ENCODE measurements at regions not wholly inside any gene's neighbourhood (a gene's known extent, or its start where the extent isn't known, plus 50 kb on each side); places are given as distances from the start of the nearest gene placed in this dataset.

- ChIA-PET CTCF (interaction anchor here (0.9 kb wide), 1 partner anchor 13 kb away, joined by 4 read pairs; no protein-coding TSS in a partner anchor), POLR2A (no interaction called here)
- intact Hi-C loops (cut with micrococcal nuclease), result no loop called here
- no peak overlapping the region for H3K4me3 Mint-ChIP-seq (ENCODE audit: unreplicated experiment)
- no TSS peak for BruUV-seq (replicated peaks)
- H3K9me3 Mint-ChIP-seq (ENCODE audit: unreplicated experiment), result no peaks in the 10 kb centered on the region
- no peaks in the 10 kb centered on the region for H3K4me1 Mint-ChIP-seq (ENCODE audit: insufficient read depth, unreplicated experiment)
- peaks cover 64% of the 10 kb centered on the region for H3K27me3 Mint-ChIP-seq (ENCODE audit: insufficient read depth, unreplicated experiment)
- H3K36me3 Mint-ChIP-seq (ENCODE audit: insufficient read depth, unreplicated experiment), result no peaks in the 10 kb centered on the region
- no peak for TF ChIP-seq CTCF (IDR thresholded peaks at IDR 0.05; ENCODE audit: unreplicated experiment)
- DNase-seq (ENCODE audit: unreplicated experiment), result no peak
- H3K27ac Mint-ChIP-seq (ENCODE audit: low read depth, unreplicated experiment), result no peak overlapping the region
Observed at GRCh38 chr14:96727491-96727890, 69.7 kb upstream of the VRK1 start.

GRCh38 chr14:96727980-96728717 is 69.0 kb upstream of the VRK1 start:
- intact Hi-C loops (cut with micrococcal nuclease), result no loop called here
- Mint-ChIP-seq H3K4me1 (ENCODE audit: insufficient read depth, unreplicated experiment) (no peaks in the 10 kb centered on the region), H3K27me3 (ENCODE audit: insufficient read depth, unreplicated experiment) (peaks cover 71% of the 10 kb centered on the region), H3K4me3 (ENCODE audit: unreplicated experiment) (no peak overlapping the region), H3K27ac (ENCODE audit: low read depth, unreplicated experiment) (no peak overlapping the region), H3K36me3 (ENCODE audit: insufficient read depth, unreplicated experiment) (no peaks in the 10 kb centered on the region), H3K9me3 (ENCODE audit: unreplicated experiment) (no peaks in the 10 kb centered on the region)
- no peak for TF ChIP-seq CTCF (IDR thresholded peaks at IDR 0.05; ENCODE audit: unreplicated experiment)
- no TSS peak for BruUV-seq (replicated peaks)
- ChIA-PET POLR2A (no interaction called here), CTCF (no interaction called here)
- DNase-seq (ENCODE audit: unreplicated experiment), result no peak

- Mint-ChIP-seq H3K27me3 (ENCODE audit: insufficient read depth, unreplicated experiment) (peaks cover 88% of the 10 kb centered on the region), H3K4me1 (ENCODE audit: insufficient read depth, unreplicated experiment) (no peaks in the 10 kb centered on the region)
- BruUV-seq (replicated peaks), result no TSS peak
Observed at GRCh38 chr14:96729889-96730288, 67.3 kb upstream of the VRK1 start.

GRCh38 chr14:96730386-96730785 is 66.8 kb upstream of the VRK1 start:
- ChIA-PET POLR2A (no interaction called here), CTCF (interaction anchor here (0.8 kb wide), 1 partner anchor 11 kb away, joined by 4 read pairs; no protein-coding TSS in a partner anchor)
- H3K27me3 Mint-ChIP-seq (ENCODE audit: insufficient read depth, unreplicated experiment), result peaks cover 93% of the 10 kb centered on the region
- H3K9me3 Mint-ChIP-seq (ENCODE audit: unreplicated experiment), result no peaks in the 10 kb centered on the region
- TF ChIP-seq CTCF (IDR thresholded peaks at IDR 0.05; ENCODE audit: unreplicated experiment), result no peak
- intact Hi-C loops (cut with micrococcal nuclease), result no loop called here
- no peak overlapping the region for H3K27ac Mint-ChIP-seq (ENCODE audit: low read depth, unreplicated experiment)
- H3K4me3 Mint-ChIP-seq (ENCODE audit: unreplicated experiment), result no peak overlapping the region
- no TSS peak for BruUV-seq (replicated peaks)
- DNase-seq (ENCODE audit: unreplicated experiment), result no peak
- no peaks in the 10 kb centered on the region for H3K4me1 Mint-ChIP-seq (ENCODE audit: insufficient read depth, unreplicated experiment)
- H3K36me3 Mint-ChIP-seq (ENCODE audit: insufficient read depth, unreplicated experiment), result no peaks in the 10 kb centered on the region

More at GRCh38 chr14:96729889-96730288, 67.3 kb upstream of the VRK1 start:
- H3K4me3 Mint-ChIP-seq (ENCODE audit: unreplicated experiment), result no peak overlapping the region
- TF ChIP-seq CTCF (IDR thresholded peaks at IDR 0.05; ENCODE audit: unreplicated experiment), result no peak
- intact Hi-C loops (cut with micrococcal nuclease), result no loop called here
- H3K9me3 Mint-ChIP-seq (ENCODE audit: unreplicated experiment), result no peaks in the 10 kb centered on the region
- ChIA-PET POLR2A (no interaction called here), CTCF (interaction anchor here (0.6 kb wide), 1 partner anchor 29 kb away, joined by 3 read pairs; no protein-coding TSS in a partner anchor)
- no peak for DNase-seq (ENCODE audit: unreplicated experiment)
- no peaks in the 10 kb centered on the region for H3K36me3 Mint-ChIP-seq (ENCODE audit: insufficient read depth, unreplicated experiment)
- no peak overlapping the region for H3K27ac Mint-ChIP-seq (ENCODE audit: low read depth, unreplicated experiment)
